ENCODE measurements at regions not wholly inside any gene's neighbourhood (a gene's known extent, or its start where the extent isn't known, plus 50 kb on each side); places are given as distances from the start of the nearest gene placed in this dataset.

DNA sequence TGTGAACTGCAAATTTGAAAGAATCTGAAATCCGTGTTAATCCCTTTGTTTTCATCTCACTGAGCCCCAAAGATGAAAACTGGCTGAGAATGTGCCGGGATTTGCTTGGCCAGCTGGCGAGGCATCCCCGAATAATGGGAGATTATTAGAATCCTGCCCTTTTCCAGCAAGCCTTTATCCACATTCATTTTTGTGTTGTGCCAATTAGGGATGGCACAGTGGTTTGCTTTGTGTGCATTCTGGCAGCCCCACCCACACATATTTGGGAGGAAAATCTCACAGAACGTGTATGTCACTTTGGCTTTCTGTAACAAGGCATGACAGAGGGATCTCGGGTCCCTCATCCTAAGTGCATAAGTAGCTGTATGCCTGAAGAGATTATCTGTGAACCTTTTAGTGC lies 405.8 kb upstream of the FAM98A start:
- no peak for TF ChIP-seq POLR2A (IDR thresholded peaks at IDR 0.05)
- TF ChIP-seq, protein P1, sequence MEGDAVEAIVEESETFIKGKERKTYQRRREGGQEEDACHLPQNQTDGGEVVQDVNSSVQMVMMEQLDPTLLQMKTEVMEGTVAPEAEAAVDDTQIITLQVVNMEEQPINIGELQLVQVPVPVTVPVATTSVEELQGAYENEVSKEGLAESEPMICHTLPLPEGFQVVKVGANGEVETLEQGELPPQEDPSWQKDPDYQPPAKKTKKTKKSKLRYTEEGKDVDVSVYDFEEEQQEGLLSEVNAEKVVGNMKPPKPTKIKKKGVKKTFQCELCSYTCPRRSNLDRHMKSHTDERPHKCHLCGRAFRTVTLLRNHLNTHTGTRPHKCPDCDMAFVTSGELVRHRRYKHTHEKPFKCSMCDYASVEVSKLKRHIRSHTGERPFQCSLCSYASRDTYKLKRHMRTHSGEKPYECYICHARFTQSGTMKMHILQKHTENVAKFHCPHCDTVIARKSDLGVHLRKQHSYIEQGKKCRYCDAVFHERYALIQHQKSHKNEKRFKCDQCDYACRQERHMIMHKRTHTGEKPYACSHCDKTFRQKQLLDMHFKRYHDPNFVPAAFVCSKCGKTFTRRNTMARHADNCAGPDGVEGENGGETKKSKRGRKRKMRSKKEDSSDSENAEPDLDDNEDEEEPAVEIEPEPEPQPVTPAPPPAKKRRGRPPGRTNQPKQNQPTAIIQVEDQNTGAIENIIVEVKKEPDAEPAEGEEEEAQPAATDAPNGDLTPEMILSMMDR (IDR thresholded peaks at IDR 0.05): no peak
- intact Hi-C loops (cut with DNase I): no loop called here
- WGBS, 4 donors: 75 to 84% (median 80%) methylated on average over 6 of the region's 6 CpGs
- DNase-seq: no peak
- H3K27me3 ChIP-seq: no peaks in the 10 kb centered on the region
- no peak overlapping the region for H3K4me3 ChIP-seq
- no peaks in the 10 kb centered on the region for H3K9me3 ChIP-seq
- H3K36me3 ChIP-seq: no peaks in the 10 kb centered on the region
- no peaks in the 10 kb centered on the region for H3K4me1 ChIP-seq
- no peak overlapping the region for H3K27ac ChIP-seq
- ATAC-seq: no peak

DNA sequence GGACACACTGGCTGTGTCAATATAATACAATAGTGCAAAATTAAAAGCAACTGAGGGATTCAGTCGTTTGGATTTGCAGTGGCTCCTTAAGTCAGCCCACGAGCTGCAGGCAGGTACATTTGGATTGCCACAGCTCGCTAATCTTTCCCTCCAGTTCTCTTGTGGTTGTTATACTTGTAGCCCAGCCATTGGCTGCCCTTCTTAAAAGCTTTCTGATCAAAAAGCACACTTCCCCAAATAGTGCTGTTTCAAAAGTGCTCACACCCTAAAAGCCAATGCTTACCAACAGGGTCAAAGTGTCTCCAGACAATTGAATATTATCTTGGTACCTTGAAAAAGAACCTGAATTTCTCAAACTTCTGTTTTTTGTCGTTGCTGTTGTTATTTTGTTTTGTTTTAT lies 404.7 kb upstream of the FAM98A start:
- DNase-seq (no peak), ATAC-seq (no peak)
- WGBS, 4 donors: 71 to 81% (median 76%) methylated on average over 4 of the region's 4 CpGs
- Histone ChIP-seq H3K27me3 (no peaks in the 10 kb centered on the region), H3K27ac (no peak overlapping the region), H3K9me3 (peaks cover 0 to 8% (median 0%) of the 10 kb centered on the region in 12 donors), H3K4me1 (no peaks in the 10 kb centered on the region), H3K36me3 (no peaks in the 10 kb centered on the region), H3K4me3 (no peak overlapping the region)
- intact Hi-C loops (cut with DNase I): no loop called here
- TF ChIP-seq, protein P1 (IDR thresholded peaks at IDR 0.05): no peak
- TF ChIP-seq POLR2A (IDR thresholded peaks at IDR 0.05): no peak

DNA sequence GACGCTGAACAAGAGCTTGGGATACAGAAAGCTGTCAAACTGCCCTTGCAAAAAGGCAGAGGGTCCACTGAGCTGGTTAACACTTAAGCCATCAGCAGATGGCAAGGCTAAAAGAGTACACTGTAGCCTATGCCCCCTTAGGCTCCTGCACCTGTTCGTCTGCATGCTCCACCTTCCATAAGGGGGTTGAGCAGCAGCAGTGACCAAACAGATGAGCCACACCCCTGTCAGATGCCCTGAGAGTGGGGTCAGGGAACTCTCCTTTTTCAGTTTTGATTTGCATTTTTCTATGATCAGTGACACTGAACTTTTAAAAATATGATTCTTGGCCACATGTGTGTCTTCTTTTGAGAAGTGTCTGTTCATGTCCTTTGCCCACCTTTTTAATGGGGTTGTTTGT lies 402.5 kb upstream of the FAM98A start:
- 73 to 96% (median 86%) methylated on average over 2 of the region's 2 CpGs for WGBS, 4 donors
- TF ChIP-seq, protein P1 (IDR thresholded peaks at IDR 0.05): no peak
- no peak for TF ChIP-seq POLR2A (IDR thresholded peaks at IDR 0.05)
- ATAC-seq: no peak
- no peak for DNase-seq
- Histone ChIP-seq H3K9me3 (peaks cover 0 to 26% (median 12%) of the 10 kb centered on the region in 12 donors), H3K4me3 (no peak overlapping the region), H3K27ac (no peak overlapping the region), H3K27me3 (no peaks in the 10 kb centered on the region), H3K36me3 (no peaks in the 10 kb centered on the region), H3K4me1 (no peaks in the 10 kb centered on the region)
- intact Hi-C loops (cut with DNase I): no loop called here

DNA sequence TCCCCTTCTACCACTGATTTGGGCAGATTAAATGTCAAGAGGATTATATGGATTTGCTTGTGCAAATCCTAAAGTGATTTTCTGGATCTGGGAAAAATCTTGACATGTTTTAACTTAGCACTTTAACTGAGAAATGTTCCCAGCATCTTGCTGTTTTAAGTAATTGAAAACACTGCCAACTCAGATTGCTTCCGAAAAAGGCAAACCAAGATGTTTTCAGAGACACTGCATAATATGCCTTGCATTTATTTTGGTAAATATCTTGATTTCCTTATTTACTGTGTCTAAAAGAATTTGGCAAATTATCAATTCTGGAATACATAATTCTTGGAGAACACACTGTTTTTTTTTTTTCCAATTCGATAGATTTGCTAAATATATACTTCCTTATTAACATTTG lies 385.0 kb upstream of the FAM98A start:
- TF ChIP-seq, protein P1 (IDR thresholded peaks at IDR 0.05): no peak
- TF ChIP-seq POLR2A (IDR thresholded peaks at IDR 0.05): no peak

More for the DNA sequence above, 385.0 kb upstream of the FAM98A start:
- DNase-seq (no peak), ATAC-seq (no peak)
- intact Hi-C loops (cut with DNase I): no loop called here
- Histone ChIP-seq H3K36me3 (no peaks in the 10 kb centered on the region), H3K4me3 (no peak overlapping the region), H3K9me3 (peaks cover 0 to 8% (median 0%) of the 10 kb centered on the region in 12 donors), H3K27me3 (no peaks in the 10 kb centered on the region), H3K27ac (no peak overlapping the region), H3K4me1 (no peaks in the 10 kb centered on the region)
- WGBS, 4 donors: 62 to 71% (median 62%) methylated on average over 2 of the region's 2 CpGs
